ENCODE measurements at regions not wholly inside any gene's neighbourhood (a gene's known extent, or its start where the extent isn't known, plus 50 kb on each side); places are given as distances from the start of the nearest gene placed in this dataset.

DNA sequence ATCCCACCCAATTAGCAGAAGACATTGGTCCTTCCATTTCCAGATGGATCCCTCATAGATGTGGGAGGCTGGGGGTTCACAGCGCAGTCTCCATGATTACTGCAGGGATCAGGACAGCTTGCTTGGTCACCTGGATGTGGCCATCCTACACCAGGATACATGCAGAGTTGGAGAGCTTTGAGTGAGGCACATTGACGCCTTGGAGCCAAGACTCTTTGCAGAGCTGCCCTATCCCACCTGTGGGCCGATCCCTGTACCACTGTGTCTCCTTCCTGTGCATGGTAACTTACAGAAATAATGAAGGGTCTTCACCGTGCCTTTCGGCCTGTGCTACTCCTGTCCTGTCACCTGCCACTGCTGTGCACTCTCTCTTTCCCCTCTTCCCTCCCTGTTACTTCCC lies 444.8 kb downstream of the GLRX3 start:
- no peak overlapping the region for H3T11ph ChIP-seq (ENCODE audit: low read length)
- no peak overlapping the region for H4K8ac ChIP-seq (replicated peaks; ENCODE audit: insufficient read length, low read depth, low read length)
- no peak overlapping the region for H3K9ac ChIP-seq (ENCODE audit: extremely low read depth, insufficient read length, low read length)
- H3K27me3 ChIP-seq (ENCODE audit: insufficient read depth, low read length), result no peaks in the 10 kb centered on the region
- no peaks in the 10 kb centered on the region for H3K79me1 ChIP-seq (ENCODE audit: insufficient read depth, low read depth, low read length, poor library complexity, severe bottlenecking)
- no peak overlapping the region for H3K14ac ChIP-seq (ENCODE audit: insufficient read depth, low read length)
- no peaks in the 10 kb centered on the region for H4K20me1 ChIP-seq (ENCODE audit: control insufficient read depth, insufficient read depth, insufficient read length)
- Mint-ChIP-seq H3K4me1 (peaks cover 5 to 8% of the 10 kb centered on the region in 2 experiments), H3K27me3 (ENCODE audit: low read depth) (no peaks in the 10 kb centered on the region; the same call in 1 of the 2 replicates), H3K9me3 (no peaks in the 10 kb centered on the region), H3K36me3 (ENCODE audit: insufficient read depth in 1 of 3, low read depth in 3 of 3) (no peaks in the 10 kb centered on the region), H3K4me3 (no peak overlapping the region), H3K27ac (no peak overlapping the region)
- no peak overlapping the region for H4K91ac ChIP-seq (ENCODE audit: insufficient read length, low read depth, low read length)
- H3K23me2 ChIP-seq (ENCODE audit: insufficient read length, low read depth, low read length, poor library complexity, severe bottlenecking), result no peaks in the 10 kb centered on the region
- H3K9me3 ChIP-seq (ENCODE audit: control insufficient read depth, low read depth, low read length), result no peaks in the 10 kb centered on the region
- H3K18ac ChIP-seq (ENCODE audit: insufficient read length, low read depth, low read length), result no peak overlapping the region
- no peak for DNase-seq
- no peak overlapping the region for H2AK5ac ChIP-seq (ENCODE audit: insufficient read length, low read length)
- no peak overlapping the region for H2BK120ac ChIP-seq (ENCODE audit: low read depth, low read length, poor library complexity, severe bottlenecking)
- H2BK20ac ChIP-seq (ENCODE audit: low read depth, low read length, poor library complexity, severe bottlenecking), result no peak overlapping the region
- H2BK5ac ChIP-seq (ENCODE audit: insufficient read length, low read length), result no peak overlapping the region
- H3K27ac ChIP-seq (ENCODE audit: insufficient read length, low read depth, low read length), result no peak overlapping the region
- H4K5ac ChIP-seq (ENCODE audit: insufficient read length, low read depth, low read length), result no peak overlapping the region
- no peaks in the 10 kb centered on the region for H3K79me2 ChIP-seq (ENCODE audit: insufficient read depth, low read length)
- no peak overlapping the region for H3K4me2 ChIP-seq (ENCODE audit: insufficient read depth, insufficient read length, low read length)
- no peak overlapping the region for H3K23ac ChIP-seq (ENCODE audit: insufficient read length, low read depth, low read length)
- TF ChIP-seq, protein P1, sequence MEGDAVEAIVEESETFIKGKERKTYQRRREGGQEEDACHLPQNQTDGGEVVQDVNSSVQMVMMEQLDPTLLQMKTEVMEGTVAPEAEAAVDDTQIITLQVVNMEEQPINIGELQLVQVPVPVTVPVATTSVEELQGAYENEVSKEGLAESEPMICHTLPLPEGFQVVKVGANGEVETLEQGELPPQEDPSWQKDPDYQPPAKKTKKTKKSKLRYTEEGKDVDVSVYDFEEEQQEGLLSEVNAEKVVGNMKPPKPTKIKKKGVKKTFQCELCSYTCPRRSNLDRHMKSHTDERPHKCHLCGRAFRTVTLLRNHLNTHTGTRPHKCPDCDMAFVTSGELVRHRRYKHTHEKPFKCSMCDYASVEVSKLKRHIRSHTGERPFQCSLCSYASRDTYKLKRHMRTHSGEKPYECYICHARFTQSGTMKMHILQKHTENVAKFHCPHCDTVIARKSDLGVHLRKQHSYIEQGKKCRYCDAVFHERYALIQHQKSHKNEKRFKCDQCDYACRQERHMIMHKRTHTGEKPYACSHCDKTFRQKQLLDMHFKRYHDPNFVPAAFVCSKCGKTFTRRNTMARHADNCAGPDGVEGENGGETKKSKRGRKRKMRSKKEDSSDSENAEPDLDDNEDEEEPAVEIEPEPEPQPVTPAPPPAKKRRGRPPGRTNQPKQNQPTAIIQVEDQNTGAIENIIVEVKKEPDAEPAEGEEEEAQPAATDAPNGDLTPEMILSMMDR (conservative IDR thresholded peaks at IDR 0.05), result no peak
- H3K4ac ChIP-seq (ENCODE audit: low read depth, low read length), result no peak overlapping the region
- H3K56ac ChIP-seq (ENCODE audit: insufficient read length, low read depth, low read length), result no peak overlapping the region
- H2BK15ac ChIP-seq (ENCODE audit: low read depth, low read length), result no peak overlapping the region
- no peak overlapping the region for H2AFZ ChIP-seq (ENCODE audit: low read length)
- H2BK12ac ChIP-seq (ENCODE audit: insufficient read length, low read depth, low read length), result no peak overlapping the region
- no peaks in the 10 kb centered on the region; the same call in 1 of the 2 replicates for H3K4me1 ChIP-seq (ENCODE audit: insufficient read depth, low read length)
- WGBS (ENCODE audit: extremely low coverage, insufficient read length, low lambda C conversion rate), result no CpG with 5 or more reads among the region's 5 CpGs

All from H9 (cell line).